ENCODE measurements at regions not wholly inside any gene's neighbourhood (a gene's known extent, or its start where the extent isn't known, plus 50 kb on each side); places are given as distances from the start of the nearest gene placed in this dataset.
"Not testable (repeated sequence)": the region's sequence is repeated elsewhere in the genome, so short reads cannot be mapped to it uniquely, and the experiment has no call there.

DNA sequence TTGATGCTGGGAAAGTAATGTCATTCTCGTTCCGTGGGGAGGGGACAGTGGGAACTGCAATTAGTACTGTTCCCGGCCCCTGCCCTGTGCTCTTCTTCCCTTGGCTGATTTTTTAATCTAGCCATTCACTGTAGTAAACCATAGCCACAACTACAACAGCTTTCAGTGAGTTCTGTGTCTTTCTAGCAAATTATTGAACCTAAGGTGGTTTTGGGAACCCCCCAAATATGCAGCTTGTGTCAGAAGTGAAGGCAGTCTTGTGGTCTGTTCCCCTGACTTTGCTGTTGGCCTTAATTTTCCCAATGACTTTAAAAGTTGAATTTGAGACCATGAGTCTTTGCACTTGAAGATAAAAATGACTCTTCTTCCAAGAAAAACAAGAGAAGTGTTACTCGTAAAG lies 114.3 kb upstream of the ETV6 start:
- WGBS (ENCODE audit: insufficient coverage, insufficient read length), result no CpG with 5 or more reads among the region's 4 CpGs
- DNase-seq (ENCODE audit: low read depth, low spot score), result no peak
- H3K27me3 ChIP-seq (ENCODE audit: control insufficient read depth, insufficient read depth, low read length), result no peaks in the 10 kb centered on the region
- H3K4me1 ChIP-seq (ENCODE audit: control insufficient read depth, insufficient read depth, low read length), result no peaks in the 10 kb centered on the region
- no peaks in the 10 kb centered on the region for H3K36me3 ChIP-seq (ENCODE audit: control insufficient read depth, insufficient read depth, low read length)
- no peak overlapping the region for H3K27ac ChIP-seq (ENCODE audit: low read length)
- no peak overlapping the region for H3K4me3 ChIP-seq (ENCODE audit: low read length)
- H3K9me3 ChIP-seq (ENCODE audit: control insufficient read depth, insufficient read depth, low read length), result no peaks in the 10 kb centered on the region

DNA sequence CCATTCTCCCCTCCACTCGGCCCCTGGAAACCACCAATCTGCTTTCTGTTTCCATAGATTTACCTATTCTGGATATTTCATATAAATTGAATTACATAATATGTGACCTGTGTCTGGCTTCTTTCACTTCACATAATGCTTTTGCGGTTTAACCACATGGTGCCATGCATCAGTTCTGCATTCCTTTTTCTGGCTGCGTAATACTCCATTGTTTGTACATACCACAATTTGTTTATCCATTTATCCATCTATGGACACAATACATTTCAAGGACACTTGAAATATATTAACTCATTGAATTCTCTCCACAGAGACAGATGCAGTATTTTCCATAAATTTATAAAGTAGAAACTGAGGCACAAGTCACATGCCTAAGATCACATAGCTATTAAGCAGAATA lies 110.3 kb upstream of the ETV6 start:
- Histone ChIP-seq H3K9me3 (ENCODE audit: control insufficient read depth, insufficient read depth, low read length) (no peaks in the 10 kb centered on the region), H3K4me1 (ENCODE audit: control insufficient read depth, insufficient read depth, low read length) (no peaks in the 10 kb centered on the region), H3K27me3 (ENCODE audit: control insufficient read depth, insufficient read depth, low read length) (no peaks in the 10 kb centered on the region), H3K36me3 (ENCODE audit: control insufficient read depth, insufficient read depth, low read length) (no peaks in the 10 kb centered on the region), H3K4me3 (ENCODE audit: low read length) (no peak overlapping the region), H3K27ac (ENCODE audit: low read length) (no peak overlapping the region)
- no CpG with 5 or more reads among the region's 3 CpGs for WGBS (ENCODE audit: insufficient coverage, insufficient read length)
- no peak for DNase-seq (ENCODE audit: low read depth, low spot score)

DNA sequence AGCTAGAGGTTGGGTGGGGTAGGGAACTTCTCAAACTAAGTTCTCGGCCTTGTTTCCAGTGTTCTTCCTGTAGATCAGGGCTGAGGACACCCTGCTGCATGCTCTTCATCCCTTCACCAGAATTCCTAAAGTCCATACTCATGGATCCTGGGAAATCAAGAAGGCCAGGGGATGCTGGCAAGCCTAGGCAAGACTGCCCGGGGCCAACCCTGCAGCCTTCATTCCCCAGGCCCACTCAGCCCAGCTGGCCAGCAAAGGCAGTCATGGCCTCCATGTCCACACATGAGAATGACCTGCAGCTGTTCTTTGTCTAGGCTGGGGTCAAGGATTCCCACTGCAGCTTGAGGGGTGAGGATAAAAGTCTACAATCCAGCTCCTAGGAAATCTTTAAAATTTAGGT lies 109.3 kb upstream of the ETV6 start:
- no peak overlapping the region for H3K27ac ChIP-seq (ENCODE audit: low read length)

DNA sequence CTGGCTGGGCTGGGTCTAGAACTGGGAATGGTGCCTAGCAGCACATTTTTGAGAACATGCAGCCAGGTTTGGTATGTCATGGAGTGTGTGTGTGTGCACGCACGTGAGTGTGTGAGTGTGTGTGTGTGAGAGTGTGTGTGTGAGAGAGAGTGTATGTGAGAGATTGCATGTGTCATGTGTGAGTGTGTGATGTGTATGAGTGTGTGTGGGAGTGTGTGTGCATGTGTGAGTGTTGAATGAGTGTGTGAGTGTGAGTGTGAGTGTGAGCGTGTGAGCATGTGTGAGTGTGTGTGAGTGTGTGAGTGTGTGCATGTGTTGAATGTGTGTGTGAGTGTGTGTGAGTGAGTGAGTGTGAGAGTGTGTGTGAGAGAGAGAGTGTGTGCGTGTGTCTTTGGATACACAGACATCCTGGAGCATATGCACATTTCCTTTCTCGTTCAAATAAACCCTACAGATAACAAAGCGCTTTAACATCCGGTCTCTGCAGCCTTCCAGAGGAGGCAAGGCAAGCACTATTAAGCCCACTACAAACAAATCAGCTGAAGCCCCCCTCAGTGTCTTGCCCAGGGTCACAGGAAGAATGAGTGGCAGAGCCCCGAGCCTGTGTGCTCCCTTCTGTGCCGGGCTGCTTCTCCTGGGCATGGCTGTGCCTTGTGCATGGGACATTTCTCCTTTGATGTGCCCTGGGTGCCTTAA lies 108.7 kb upstream of the ETV6 start:
- H3K36me3 ChIP-seq (ENCODE audit: control insufficient read depth, insufficient read depth, low read length), result no peaks in the 10 kb centered on the region
- no peaks in the 10 kb centered on the region for H3K4me1 ChIP-seq (ENCODE audit: control insufficient read depth, insufficient read depth, low read length)
- WGBS (ENCODE audit: insufficient coverage, insufficient read length), result 100% methylated on average over 1 of the region's 9 CpGs
- no peak overlapping the region for H3K4me3 ChIP-seq (ENCODE audit: low read length)
- DNase-seq (ENCODE audit: low read depth, low spot score), result no peak
- no peaks in the 10 kb centered on the region for H3K9me3 ChIP-seq (ENCODE audit: control insufficient read depth, insufficient read depth, low read length)
- no peaks in the 10 kb centered on the region; the same call in 1 of the 2 replicates for H3K27me3 ChIP-seq (ENCODE audit: control insufficient read depth, insufficient read depth, low read length)
- no peak overlapping the region for H3K27ac ChIP-seq (ENCODE audit: low read length)

More for the DNA sequence above, 109.3 kb upstream of the ETV6 start:
- Histone ChIP-seq H3K4me1 (ENCODE audit: control insufficient read depth, insufficient read depth, low read length) (no peaks in the 10 kb centered on the region), H3K36me3 (ENCODE audit: control insufficient read depth, insufficient read depth, low read length) (no peaks in the 10 kb centered on the region), H3K4me3 (ENCODE audit: low read length) (no peak overlapping the region), H3K27me3 (ENCODE audit: control insufficient read depth, insufficient read depth, low read length) (no peaks in the 10 kb centered on the region), H3K9me3 (ENCODE audit: control insufficient read depth, insufficient read depth, low read length) (no peaks in the 10 kb centered on the region)
- WGBS (ENCODE audit: insufficient coverage, insufficient read length), result no CpG with 5 or more reads among the region's 2 CpGs
- DNase-seq (ENCODE audit: low read depth, low spot score), result no peak

DNA sequence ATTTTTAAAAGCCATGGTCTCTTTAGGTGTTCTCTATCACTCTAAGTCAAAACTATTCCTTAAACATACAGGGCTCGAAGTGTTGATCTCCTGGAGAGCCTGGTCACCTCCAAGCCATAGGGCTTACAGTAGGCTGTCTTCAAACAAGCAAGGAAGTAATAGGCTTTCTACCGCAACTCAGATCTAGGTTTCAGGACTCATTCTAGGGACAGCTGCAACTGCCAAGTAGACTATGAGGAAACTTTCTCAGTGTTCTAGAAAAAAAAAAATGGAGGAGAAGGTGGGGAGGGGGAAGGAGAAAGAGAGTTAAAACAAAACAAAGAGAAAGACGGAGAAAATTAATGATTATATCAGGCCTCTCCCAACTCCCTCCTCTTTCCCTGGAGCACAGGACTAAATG lies 106.9 kb upstream of the ETV6 start:
- Histone ChIP-seq H3K4me1 (ENCODE audit: control insufficient read depth, insufficient read depth, low read length) (no peaks in the 10 kb centered on the region), H3K9me3 (ENCODE audit: control insufficient read depth, insufficient read depth, low read length) (no peaks in the 10 kb centered on the region), H3K27ac (ENCODE audit: low read length) (no peak overlapping the region), H3K4me3 (ENCODE audit: low read length) (no peak overlapping the region), H3K36me3 (ENCODE audit: control insufficient read depth, insufficient read depth, low read length) (no peaks in the 10 kb centered on the region), H3K27me3 (ENCODE audit: control insufficient read depth, insufficient read depth, low read length) (no peaks in the 10 kb centered on the region; the same call in 1 of the 2 replicates)
- no CpG with 5 or more reads among the region's 3 CpGs for WGBS (ENCODE audit: insufficient coverage, insufficient read length)
- DNase-seq (ENCODE audit: low read depth, low spot score), result no peak

DNA sequence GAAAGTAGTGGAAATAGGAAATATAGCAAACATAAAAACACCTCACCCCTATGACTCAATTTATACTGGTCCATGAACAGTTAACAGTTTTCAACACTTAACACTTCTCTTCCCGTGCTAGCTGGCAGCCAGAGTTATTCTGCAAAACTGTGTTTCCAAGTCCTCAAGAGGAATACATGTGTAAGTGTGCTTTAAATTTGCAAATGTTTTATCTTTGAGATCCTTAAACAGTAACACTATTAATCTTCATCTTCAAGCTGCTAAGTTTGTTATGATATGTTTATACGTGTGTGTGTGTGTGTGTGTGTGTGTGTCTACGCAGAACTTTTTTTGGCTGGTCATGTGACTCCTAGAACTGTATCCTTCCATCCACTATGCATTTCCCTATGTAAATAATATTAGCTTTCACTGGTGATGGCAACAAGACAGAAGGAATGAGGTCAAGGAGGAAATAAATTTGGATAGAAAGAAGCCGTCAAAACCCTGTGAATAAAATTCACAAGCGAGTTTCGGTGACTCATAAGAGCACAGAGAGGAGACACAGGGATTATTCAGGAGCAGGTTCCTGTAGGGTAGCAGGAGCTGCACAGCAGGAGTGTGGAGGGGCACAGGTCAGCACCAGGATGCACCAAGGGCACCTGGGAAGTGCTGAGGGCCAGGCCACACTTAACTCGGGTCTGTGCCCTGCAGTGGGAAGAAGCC lies 105.9 kb upstream of the ETV6 start:
- Histone ChIP-seq H3K36me3 (ENCODE audit: control insufficient read depth, insufficient read depth, low read length) (no peaks in the 10 kb centered on the region), H3K4me3 (ENCODE audit: low read length) (no peak overlapping the region), H3K9me3 (ENCODE audit: control insufficient read depth, insufficient read depth, low read length) (no peaks in the 10 kb centered on the region), H3K27ac (ENCODE audit: low read length) (no peak overlapping the region), H3K27me3 (ENCODE audit: control insufficient read depth, insufficient read depth, low read length) (no peaks in the 10 kb centered on the region; the same call in 1 of the 2 replicates), H3K4me1 (ENCODE audit: control insufficient read depth, insufficient read depth, low read length) (no peaks in the 10 kb centered on the region)
- no CpG with 5 or more reads among the region's 7 CpGs for WGBS (ENCODE audit: insufficient coverage, insufficient read length)
- DNase-seq (ENCODE audit: low read depth, low spot score), result no peak

DNA sequence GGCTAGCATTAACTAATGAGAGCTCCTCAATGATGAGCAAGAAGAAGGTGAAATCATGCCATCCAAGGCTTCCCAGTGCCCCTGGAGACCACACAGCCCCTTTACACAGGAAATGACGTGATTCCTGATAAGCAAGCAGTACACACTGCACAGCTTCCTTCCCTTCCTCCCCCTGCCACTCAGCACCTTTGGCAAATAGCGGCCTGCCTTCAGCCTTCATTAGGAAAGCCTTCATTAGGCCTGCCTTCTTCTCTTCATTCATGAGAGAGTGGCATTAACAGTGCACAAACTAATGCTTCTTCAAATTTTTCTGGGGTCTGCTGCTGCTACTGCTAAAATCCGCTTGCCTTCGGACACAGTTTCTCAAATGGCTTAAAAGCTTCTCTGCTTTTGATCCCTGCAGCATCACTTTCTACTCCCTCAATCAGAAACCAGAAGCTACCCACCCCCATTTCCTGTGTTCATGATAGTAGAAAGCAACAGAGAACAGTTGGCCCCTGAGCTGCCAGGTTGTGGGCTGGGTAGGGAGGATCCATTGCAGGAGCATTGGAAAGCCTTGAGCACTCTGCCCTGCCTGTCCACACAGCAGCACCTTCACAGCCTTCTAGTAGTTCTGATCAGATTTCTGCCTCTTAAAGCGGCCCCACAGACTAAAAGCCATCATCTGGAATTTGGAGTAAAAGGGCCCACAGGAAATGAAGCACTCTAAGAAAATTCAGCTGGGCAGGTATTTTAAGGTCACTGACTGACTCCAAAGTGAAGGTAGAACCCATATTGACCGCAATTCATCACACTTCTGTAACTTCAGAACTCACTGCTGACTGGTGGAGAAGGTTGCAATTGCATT lies 103.8 kb upstream of the ETV6 start:
- no peak overlapping the region for H3K4me3 ChIP-seq (ENCODE audit: low read length)
- no CpG with 5 or more reads among the region's 6 CpGs for WGBS (ENCODE audit: insufficient coverage, insufficient read length)
- H3K27me3 ChIP-seq (ENCODE audit: control insufficient read depth, insufficient read depth, low read length), result no peaks in the 10 kb centered on the region; the same call in 1 of the 2 replicates
- no peaks in the 10 kb centered on the region for H3K4me1 ChIP-seq (ENCODE audit: control insufficient read depth, insufficient read depth, low read length)
- DNase-seq (ENCODE audit: low read depth, low spot score), result no peak
- no peaks in the 10 kb centered on the region for H3K36me3 ChIP-seq (ENCODE audit: control insufficient read depth, insufficient read depth, low read length)
- no peaks in the 10 kb centered on the region for H3K9me3 ChIP-seq (ENCODE audit: control insufficient read depth, insufficient read depth, low read length)
- no peak overlapping the region for H3K27ac ChIP-seq (ENCODE audit: low read length)

DNA sequence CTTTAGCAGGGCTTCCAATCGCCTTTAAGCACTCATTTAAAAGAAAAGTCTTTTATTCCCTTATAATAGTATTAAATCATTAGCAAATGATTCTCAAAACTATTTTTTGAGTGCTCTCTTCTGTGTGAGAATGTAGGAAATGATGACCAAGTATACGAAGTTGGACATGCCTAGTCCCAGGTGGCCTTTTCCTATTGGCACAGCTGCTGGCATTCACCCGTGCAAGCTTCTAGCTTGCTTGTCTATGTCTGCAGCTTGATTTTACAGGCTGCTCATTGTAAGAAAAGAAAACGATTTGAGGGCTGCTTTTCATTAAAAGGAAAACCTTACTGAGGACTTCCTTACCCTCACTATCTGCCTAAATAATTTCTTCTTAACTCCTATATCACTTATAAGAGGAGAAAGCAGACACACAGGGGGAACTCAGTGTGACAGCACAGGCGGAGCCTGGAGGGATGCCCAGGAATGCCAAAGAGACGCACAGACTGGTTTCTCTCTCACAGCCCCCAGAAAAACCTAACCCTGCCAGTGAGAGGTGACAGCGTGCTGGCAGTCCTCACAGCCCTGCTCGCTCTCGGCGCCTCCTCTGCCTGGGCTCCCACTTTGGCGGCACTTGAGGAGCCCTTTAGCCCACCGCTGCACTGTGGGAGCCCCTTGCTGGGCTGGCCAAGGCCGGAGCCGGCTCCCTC lies 102.7 kb upstream of the ETV6 start:
- DNase-seq (ENCODE audit: low read depth, low spot score), result not testable (repeated sequence)

DNA sequence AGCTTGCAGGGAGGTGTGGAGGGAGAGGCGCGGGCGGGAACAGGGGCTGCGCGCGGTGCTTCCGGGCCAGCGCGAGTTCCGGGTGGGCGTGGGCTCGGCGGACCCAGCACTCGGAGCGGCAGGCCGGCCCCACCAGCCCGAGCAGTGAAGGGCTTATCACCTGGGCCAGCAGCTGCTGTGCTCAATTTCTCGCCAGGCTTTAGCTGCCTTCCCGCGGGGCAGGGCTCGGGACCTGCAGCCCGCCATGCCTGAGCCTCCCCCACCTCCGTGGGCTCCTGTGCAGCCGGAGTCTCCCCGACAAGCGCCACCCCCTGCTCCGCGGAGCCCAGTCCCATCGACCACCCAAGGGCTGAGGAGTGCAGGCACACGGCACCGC lies 102.2 kb upstream of the ETV6 start:
- H3K4me1 ChIP-seq (ENCODE audit: control insufficient read depth, insufficient read depth, low read length); H3K27ac ChIP-seq (ENCODE audit: low read length); H3K4me3 ChIP-seq (ENCODE audit: low read length); DNase-seq (ENCODE audit: low read depth, low spot score); H3K36me3 ChIP-seq (ENCODE audit: control insufficient read depth, insufficient read depth, low read length); H3K9me3 ChIP-seq (ENCODE audit: control insufficient read depth, insufficient read depth, low read length); H3K27me3 ChIP-seq (ENCODE audit: control insufficient read depth, insufficient read depth, low read length): not testable (repeated sequence)
- whole genome bisulfite sequencing (ENCODE audit: insufficient coverage, insufficient read length), result no CpG with 5 or more reads among the region's 31 CpGs

More for the DNA sequence above, 102.7 kb upstream of the ETV6 start:
- not testable (repeated sequence) for H3K9me3 ChIP-seq (ENCODE audit: control insufficient read depth, insufficient read depth, low read length); H3K27ac ChIP-seq (ENCODE audit: low read length); H3K4me1 ChIP-seq (ENCODE audit: control insufficient read depth, insufficient read depth, low read length); H3K27me3 ChIP-seq (ENCODE audit: control insufficient read depth, insufficient read depth, low read length); H3K36me3 ChIP-seq (ENCODE audit: control insufficient read depth, insufficient read depth, low read length); H3K4me3 ChIP-seq (ENCODE audit: low read length)
- no CpG with 5 or more reads among the region's 14 CpGs for WGBS (ENCODE audit: insufficient coverage, insufficient read length)

DNA sequence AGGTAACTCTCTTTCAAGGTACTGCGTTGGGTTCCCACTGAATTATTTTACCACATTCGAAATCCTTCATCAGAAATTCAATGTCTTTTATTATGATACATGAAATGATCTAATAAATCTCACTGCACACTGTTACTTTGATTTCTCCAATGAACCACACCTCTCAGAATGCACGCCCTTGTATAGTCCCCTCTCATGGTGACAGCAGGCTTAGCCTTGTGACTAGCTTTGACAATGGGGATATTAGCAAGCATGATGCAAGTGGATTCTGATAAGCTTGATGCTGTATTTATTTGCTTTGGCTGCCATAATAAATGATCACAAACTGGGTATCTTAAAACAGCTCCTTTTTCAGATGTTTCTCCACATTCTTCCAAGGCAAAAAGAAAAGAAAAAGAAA lies 100.4 kb upstream of the ETV6 start:
- WGBS (ENCODE audit: insufficient coverage, insufficient read length), result no CpG with 5 or more reads among the region's 3 CpGs
- Histone ChIP-seq H3K36me3 (ENCODE audit: control insufficient read depth, insufficient read depth, low read length) (no peaks in the 10 kb centered on the region), H3K9me3 (ENCODE audit: control insufficient read depth, insufficient read depth, low read length) (no peaks in the 10 kb centered on the region), H3K27ac (ENCODE audit: low read length) (no peak overlapping the region), H3K4me1 (ENCODE audit: control insufficient read depth, insufficient read depth, low read length) (no peaks in the 10 kb centered on the region), H3K27me3 (ENCODE audit: control insufficient read depth, insufficient read depth, low read length) (no peaks in the 10 kb centered on the region; the same call in 1 of the 2 replicates), H3K4me3 (ENCODE audit: low read length) (no peak overlapping the region)
- no peak for DNase-seq (ENCODE audit: low read depth, low spot score)

All from iPS DF 6.9 (cell line).